BJ (cell line): ENCODE measurements at regions not wholly inside any gene's neighbourhood (a gene's known extent, or its start where the extent isn't known, plus 50 kb on each side); places are given as distances from the start of the nearest gene placed in this dataset.

ENCODE experiments used
- CTCF ChIA-PET: fragments of 350-600 bp; formaldehyde crosslinking; extraction: SDS; loops from one replicate; lab custom pipeline; 2021; ENCODE audit warnings: antibody characterized with exemption, inconsistent platforms; lab: Yijun Ruan, JAX
- POLR2A ChIA-PET: fragments of 300-600 bp; sonication (Branson Sonifier 250); formaldehyde crosslinking; extraction: SDS; loops from one replicate; lab custom pipeline; 2021; ENCODE audit warnings: antibody characterized with exemption; lab: Charles Lee
- DNase-seq: peaks from one replicate; pipeline ENCODE4 v3.0.0-alpha.2; 2011; ENCODE audit warnings: low read depth
- H3K27me3 ChIP-seq: 2 replicates; pipeline ENCODE4 v1.6.0; 2011; ENCODE audit warnings: low read length; ENCODE audit not compliant: control insufficient read depth, insufficient read depth
- H3K36me3 ChIP-seq: 2 replicates; pipeline ENCODE4 v1.5.1; 2011; ENCODE audit warnings: low read length; ENCODE audit not compliant: control insufficient read depth, insufficient read depth
- H3K4me3 ChIP-seq: 2 replicates; pipeline ENCODE4 v1.5.1; 2011; ENCODE audit warnings: low read depth, mild to moderate bottlenecking, control low read depth, low read length
- CTCF ChIP-seq: IDR thresholded peaks from 2 replicates; pipeline ENCODE4 v1.5.1; 2011; ENCODE audit warnings: low read depth, mild to moderate bottlenecking, control low read depth, inconsistent platforms, low read length, moderate library complexity; ENCODE audit not compliant: insufficient read depth

GRCh38 chr11:101180481-101180880 is 50.9 kb upstream of the PGR start:
- POLR2A ChIA-PET: no interaction called here
- H3K36me3 ChIP-seq: no peaks in the 10 kb centered on the region
- no peak overlapping the region for H3K4me3 ChIP-seq
- DNase-seq: no peak
- CTCF ChIA-PET: no interaction called here
- H3K27me3 ChIP-seq: no peaks in the 10 kb centered on the region
- no peak for TF ChIP-seq CTCF
